ENCODE measurements at regions not wholly inside any gene's neighbourhood (a gene's known extent, or its start where the extent isn't known, plus 50 kb on each side); places are given as distances from the start of the nearest gene placed in this dataset.
A peak's percentile ranks its signal among the peaks of the same experiment; 100 is the strongest.

GRCh38 chr15:93658026-93658816, 569.2 kb upstream of the RGMA start:
- Histone ChIP-seq H3K9me3 (ENCODE audit: control insufficient read depth in 2 of 2, insufficient read depth in 1 of 2, low read depth in 1 of 2, low read length in 1 of 2) (no peaks in the 10 kb centered on the region), H3K4me1 (ENCODE audit: control insufficient read depth in 2 of 2, insufficient read depth in 2 of 2, low read length in 1 of 2) (no peaks in the 10 kb centered on the region), H3K36me3 (ENCODE audit: control insufficient read depth in 2 of 2, insufficient read depth in 2 of 2, low read length in 1 of 2) (no peaks in the 10 kb centered on the region), H3K4me3 (ENCODE audit: low read depth in 1 of 2, low read length in 2 of 2) (no peak overlapping the region), H3K27me3 (ENCODE audit: control insufficient read depth in 1 of 2, insufficient read depth in 2 of 2, low read length in 2 of 2) (no peaks in the 10 kb centered on the region), H3K27ac (ENCODE audit: low read depth in 2 of 2, low read length in 1 of 2) (no peak overlapping the region)
- 83 to 88% methylated on average over 8 of the region's 8 CpGs for WGBS, 2 donors

- 53 to 72% methylated on average over 2 of the region's 2 CpGs for WGBS, 2 donors
- no peaks in the 10 kb centered on the region for H3K4me1 ChIP-seq (ENCODE audit: control insufficient read depth in 2 of 2, insufficient read depth in 2 of 2, low read length in 1 of 2)
- no peaks in the 10 kb centered on the region for H3K36me3 ChIP-seq (ENCODE audit: control insufficient read depth in 2 of 2, insufficient read depth in 2 of 2, low read length in 1 of 2)
- H3K27me3 ChIP-seq (ENCODE audit: control insufficient read depth in 1 of 2, insufficient read depth in 2 of 2, low read length in 2 of 2), result no peaks in the 10 kb centered on the region
- H3K4me3 ChIP-seq (ENCODE audit: low read depth in 1 of 2, low read length in 2 of 2), result no peak overlapping the region
- no peaks in the 10 kb centered on the region for H3K9me3 ChIP-seq (ENCODE audit: control insufficient read depth in 2 of 2, insufficient read depth in 1 of 2, low read depth in 1 of 2, low read length in 1 of 2)
- no peak overlapping the region for H3K27ac ChIP-seq (ENCODE audit: low read depth in 2 of 2, low read length in 1 of 2)
Measured at GRCh38 chr15:93656041-93656440, 567.0 kb upstream of the RGMA start.

GRCh38 chr15:93649691-93650235, 560.8 kb upstream of the RGMA start:
- H3K9me3 ChIP-seq (ENCODE audit: control insufficient read depth in 2 of 2, insufficient read depth in 1 of 2, low read depth in 1 of 2, low read length in 1 of 2), result no peaks in the 10 kb centered on the region
- H3K36me3 ChIP-seq (ENCODE audit: control insufficient read depth in 2 of 2, insufficient read depth in 2 of 2, low read length in 1 of 2), result no peaks in the 10 kb centered on the region
- 73 to 83% methylated on average over 6 of the region's 6 CpGs for WGBS, 2 donors
- no peak overlapping the region for H3K27ac ChIP-seq (ENCODE audit: low read depth in 2 of 2, low read length in 1 of 2)
- H3K27me3 ChIP-seq (ENCODE audit: control insufficient read depth in 1 of 2, insufficient read depth in 2 of 2, low read length in 2 of 2), result no peaks in the 10 kb centered on the region
- no peak overlapping the region for H3K4me3 ChIP-seq (ENCODE audit: low read depth in 1 of 2, low read length in 2 of 2)
- H3K4me1 ChIP-seq (ENCODE audit: control insufficient read depth in 2 of 2, insufficient read depth in 2 of 2, low read length in 1 of 2), result peaks cover 0 to 2% of the 10 kb centered on the region in 2 donors

- Histone ChIP-seq H3K27me3 (ENCODE audit: control insufficient read depth in 1 of 2, insufficient read depth in 2 of 2, low read length in 2 of 2) (no peaks in the 10 kb centered on the region), H3K4me1 (ENCODE audit: control insufficient read depth in 2 of 2, insufficient read depth in 2 of 2, low read length in 1 of 2) (peaks cover 0 to 2% of the 10 kb centered on the region in 2 donors), H3K27ac (ENCODE audit: low read depth in 2 of 2, low read length in 1 of 2) (peak overlapping the region in 1 of 2 donors; percentile 65), H3K4me3 (ENCODE audit: low read depth in 1 of 2, low read length in 2 of 2) (no peak overlapping the region), H3K36me3 (ENCODE audit: control insufficient read depth in 2 of 2, insufficient read depth in 2 of 2, low read length in 1 of 2) (no peaks in the 10 kb centered on the region), H3K9me3 (ENCODE audit: control insufficient read depth in 2 of 2, insufficient read depth in 1 of 2, low read depth in 1 of 2, low read length in 1 of 2) (no peaks in the 10 kb centered on the region)
- WGBS, 2 donors, result 34 to 50% methylated on average over 2 of the region's 2 CpGs
Measured at GRCh38 chr15:93646193-93646592, 557.2 kb upstream of the RGMA start.

- 57 to 82% methylated on average over 6 of the region's 6 CpGs for WGBS, 2 donors
- Histone ChIP-seq H3K27ac (ENCODE audit: low read depth in 2 of 2, low read length in 1 of 2) (peak overlapping the region; percentile 8 to 48), H3K9me3 (ENCODE audit: control insufficient read depth in 2 of 2, insufficient read depth in 1 of 2, low read depth in 1 of 2, low read length in 1 of 2) (no peaks in the 10 kb centered on the region), H3K36me3 (ENCODE audit: control insufficient read depth in 2 of 2, insufficient read depth in 2 of 2, low read length in 1 of 2) (no peaks in the 10 kb centered on the region), H3K4me3 (ENCODE audit: low read depth in 1 of 2, low read length in 2 of 2) (no peak overlapping the region), H3K27me3 (ENCODE audit: control insufficient read depth in 1 of 2, insufficient read depth in 2 of 2, low read length in 2 of 2) (no peaks in the 10 kb centered on the region), H3K4me1 (ENCODE audit: control insufficient read depth in 2 of 2, insufficient read depth in 2 of 2, low read length in 1 of 2) (peaks cover 0 to 2% of the 10 kb centered on the region in 2 donors)
Measured at GRCh38 chr15:93645594-93645993, 556.6 kb upstream of the RGMA start.

GRCh38 chr15:93644595-93644994, 555.6 kb upstream of the RGMA start:
- no peaks in the 10 kb centered on the region for H3K36me3 ChIP-seq (ENCODE audit: control insufficient read depth in 2 of 2, insufficient read depth in 2 of 2, low read length in 1 of 2)
- H3K27me3 ChIP-seq (ENCODE audit: control insufficient read depth in 1 of 2, insufficient read depth in 2 of 2, low read length in 2 of 2), result no peaks in the 10 kb centered on the region
- no peak overlapping the region for H3K27ac ChIP-seq (ENCODE audit: low read depth in 2 of 2, low read length in 1 of 2)
- H3K4me1 ChIP-seq (ENCODE audit: control insufficient read depth in 2 of 2, insufficient read depth in 2 of 2, low read length in 1 of 2), result peaks cover 0 to 2% of the 10 kb centered on the region in 2 donors
- H3K4me3 ChIP-seq (ENCODE audit: low read depth in 1 of 2, low read length in 2 of 2), result no peak overlapping the region
- H3K9me3 ChIP-seq (ENCODE audit: control insufficient read depth in 2 of 2, insufficient read depth in 1 of 2, low read depth in 1 of 2, low read length in 1 of 2), result no peaks in the 10 kb centered on the region

- 78 to 90% methylated on average over 4 of the region's 4 CpGs for WGBS, 2 donors
- Histone ChIP-seq H3K9me3 (ENCODE audit: control insufficient read depth in 2 of 2, insufficient read depth in 1 of 2, low read depth in 1 of 2, low read length in 1 of 2) (no peaks in the 10 kb centered on the region), H3K27me3 (ENCODE audit: control insufficient read depth in 1 of 2, insufficient read depth in 2 of 2, low read length in 2 of 2) (no peaks in the 10 kb centered on the region), H3K4me3 (ENCODE audit: low read depth in 1 of 2, low read length in 2 of 2) (no peak overlapping the region), H3K27ac (ENCODE audit: low read depth in 2 of 2, low read length in 1 of 2) (no peak overlapping the region), H3K4me1 (ENCODE audit: control insufficient read depth in 2 of 2, insufficient read depth in 2 of 2, low read length in 1 of 2) (no peaks in the 10 kb centered on the region), H3K36me3 (ENCODE audit: control insufficient read depth in 2 of 2, insufficient read depth in 2 of 2, low read length in 1 of 2) (no peaks in the 10 kb centered on the region)
Measured at GRCh38 chr15:93640411-93640962, 551.5 kb upstream of the RGMA start.

- H3K9me3 ChIP-seq (ENCODE audit: control insufficient read depth in 2 of 2, insufficient read depth in 1 of 2, low read depth in 1 of 2, low read length in 1 of 2), result no peaks in the 10 kb centered on the region
- H3K27me3 ChIP-seq (ENCODE audit: control insufficient read depth in 1 of 2, insufficient read depth in 2 of 2, low read length in 2 of 2), result no peaks in the 10 kb centered on the region
- no peaks in the 10 kb centered on the region for H3K36me3 ChIP-seq (ENCODE audit: control insufficient read depth in 2 of 2, insufficient read depth in 2 of 2, low read length in 1 of 2)
- no peak overlapping the region for H3K4me3 ChIP-seq (ENCODE audit: low read depth in 1 of 2, low read length in 2 of 2)
- H3K4me1 ChIP-seq (ENCODE audit: control insufficient read depth in 2 of 2, insufficient read depth in 2 of 2, low read length in 1 of 2), result no peaks in the 10 kb centered on the region
- H3K27ac ChIP-seq (ENCODE audit: low read depth in 2 of 2, low read length in 1 of 2), result no peak overlapping the region
- 79 to 81% methylated on average over 9 of the region's 9 CpGs for WGBS, 2 donors
Measured at GRCh38 chr15:93631958-93632618, 543.1 kb upstream of the RGMA start.

GRCh38 chr15:93619597-93619996, 530.6 kb upstream of the RGMA start:
- 75 to 78% methylated on average over 5 of the region's 5 CpGs for WGBS, 2 donors
- Histone ChIP-seq H3K27me3 (ENCODE audit: control insufficient read depth in 1 of 2, insufficient read depth in 2 of 2, low read length in 2 of 2) (no peaks in the 10 kb centered on the region), H3K36me3 (ENCODE audit: control insufficient read depth in 2 of 2, insufficient read depth in 2 of 2, low read length in 1 of 2) (no peaks in the 10 kb centered on the region), H3K27ac (ENCODE audit: low read depth in 2 of 2, low read length in 1 of 2) (no peak overlapping the region), H3K4me1 (ENCODE audit: control insufficient read depth in 2 of 2, insufficient read depth in 2 of 2, low read length in 1 of 2) (peaks cover 0 to 3% of the 10 kb centered on the region in 2 donors), H3K9me3 (ENCODE audit: control insufficient read depth in 2 of 2, insufficient read depth in 1 of 2, low read depth in 1 of 2, low read length in 1 of 2) (no peaks in the 10 kb centered on the region), H3K4me3 (ENCODE audit: low read depth in 1 of 2, low read length in 2 of 2) (no peak overlapping the region)

Data from esophagus (tissue), 2 donors.